ENCODE measurements at regions not wholly inside any gene's neighbourhood (a gene's known extent, or its start where the extent isn't known, plus 50 kb on each side); places are given as distances from the start of the nearest gene placed in this dataset. TPM values are rescaled to one million over a fixed set of nuclear protein-coding genes. Genes with fewer than 3 reads are reported as not detected.

GRCh38 chr4:184267673-184268583 lies 50.3 kb upstream of the ENPP6 start:
- no peak overlapping the region for H2AK5ac ChIP-seq (ENCODE audit: low read depth, low read length)

More at GRCh38 chr4:184267673-184268583, 50.3 kb upstream of the ENPP6 start:
- DNase-seq (ENCODE audit: low spot score), result no peak
- Histone ChIP-seq H3K23ac (ENCODE audit: low read depth, low read length, poor library complexity) (peak overlapping the region; percentile 77), H3K36me3 (replicated peaks in 1 of 2; ENCODE audit: control insufficient read depth in 2 of 2, insufficient read depth in 2 of 2, low read length in 2 of 2) (no peaks in the 10 kb centered on the region), H2AFZ (ENCODE audit: low read length) (peak overlapping the region; percentile 25), H3K4me1 (ENCODE audit: control insufficient read depth in 2 of 2, insufficient read depth in 1 of 2, low read depth in 1 of 2, low read length in 2 of 2) (peaks cover 2 to 16% of the 10 kb centered on the region in 2 donors), H3K9me3 (replicated peaks in 1 of 2; ENCODE audit: control insufficient read depth in 2 of 2, insufficient read depth in 1 of 2, low read depth in 1 of 2, low read length in 2 of 2) (peaks cover 0 to 2% of the 10 kb centered on the region in 2 donors), H3K9ac (ENCODE audit: low read depth, low read length, poor library complexity) (no peak overlapping the region), H3K27me3 (ENCODE audit: control insufficient read depth in 3 of 3, insufficient read depth in 3 of 3, low read depth in 1 of 3, low read length in 3 of 3) (no peaks in the 10 kb centered on the region), H3K4me3 (ENCODE audit: low read length in 2 of 2) (no peak overlapping the region), H3K18ac (ENCODE audit: low read length) (peak overlapping the region; percentile 86), H2BK5ac (ENCODE audit: low read length) (no peak overlapping the region), H3K14ac (ENCODE audit: low read length) (peak overlapping the region; percentile 44), H3K79me1 (ENCODE audit: low read depth, low read length) (no peaks in the 10 kb centered on the region), H4K91ac (ENCODE audit: low read depth, low read length, poor library complexity) (no peak overlapping the region), H3K4me2 (ENCODE audit: insufficient read depth, low read length, poor library complexity, severe bottlenecking) (no peak overlapping the region), H3K4ac (ENCODE audit: low read length) (no peak overlapping the region), H2BK15ac (ENCODE audit: low read length) (no peak overlapping the region), H4K8ac (ENCODE audit: low read depth, low read length) (no peak overlapping the region), H2BK120ac (ENCODE audit: low read depth, low read length) (no peak overlapping the region), H3K27ac (replicated peaks; ENCODE audit: low read length) (no peak overlapping the region), H2BK12ac (ENCODE audit: low read length) (no peak overlapping the region)
- WGBS, 2 donors (ENCODE audit: extremely low coverage in 2 of 2, insufficient read length in 2 of 2, insufficient replicate concordance in 1 of 2), result no CpG with 5 or more reads among the region's 23 CpGs

Small RNA genes lying in the stretch of these regions (small RNA-seq; reads per million reads assigned to genes)
- not detected for gene RN7SL28P (ENCODE audit: insufficient read depth)
